ENCODE measurements at regions not wholly inside any gene's neighbourhood (a gene's known extent, or its start where the extent isn't known, plus 50 kb on each side); places are given as distances from the start of the nearest gene placed in this dataset.

DNA sequence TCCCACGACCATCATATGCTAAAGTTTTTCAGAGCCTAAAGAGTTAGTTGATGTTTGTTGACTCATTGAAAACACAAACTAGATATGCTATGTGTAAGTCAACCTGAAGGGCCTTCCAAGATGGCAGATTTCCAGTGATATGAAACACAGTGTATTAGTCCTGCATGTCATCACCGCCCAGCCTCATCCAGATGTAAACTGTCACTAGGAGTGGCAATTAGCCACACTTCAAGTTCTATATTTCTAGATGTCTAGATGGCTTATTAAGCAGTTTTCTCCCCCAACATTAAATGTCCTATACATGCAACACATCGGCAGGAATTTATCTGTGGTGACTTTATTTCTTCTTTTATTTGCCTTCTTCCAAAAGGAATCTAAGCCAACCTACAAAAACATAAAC is 444.1 kb upstream of the SMIM21 start:
- no peaks in the 10 kb centered on the region for H3K79me2 ChIP-seq (ENCODE audit: insufficient read depth, low read length)
- TF ChIP-seq, protein P1, sequence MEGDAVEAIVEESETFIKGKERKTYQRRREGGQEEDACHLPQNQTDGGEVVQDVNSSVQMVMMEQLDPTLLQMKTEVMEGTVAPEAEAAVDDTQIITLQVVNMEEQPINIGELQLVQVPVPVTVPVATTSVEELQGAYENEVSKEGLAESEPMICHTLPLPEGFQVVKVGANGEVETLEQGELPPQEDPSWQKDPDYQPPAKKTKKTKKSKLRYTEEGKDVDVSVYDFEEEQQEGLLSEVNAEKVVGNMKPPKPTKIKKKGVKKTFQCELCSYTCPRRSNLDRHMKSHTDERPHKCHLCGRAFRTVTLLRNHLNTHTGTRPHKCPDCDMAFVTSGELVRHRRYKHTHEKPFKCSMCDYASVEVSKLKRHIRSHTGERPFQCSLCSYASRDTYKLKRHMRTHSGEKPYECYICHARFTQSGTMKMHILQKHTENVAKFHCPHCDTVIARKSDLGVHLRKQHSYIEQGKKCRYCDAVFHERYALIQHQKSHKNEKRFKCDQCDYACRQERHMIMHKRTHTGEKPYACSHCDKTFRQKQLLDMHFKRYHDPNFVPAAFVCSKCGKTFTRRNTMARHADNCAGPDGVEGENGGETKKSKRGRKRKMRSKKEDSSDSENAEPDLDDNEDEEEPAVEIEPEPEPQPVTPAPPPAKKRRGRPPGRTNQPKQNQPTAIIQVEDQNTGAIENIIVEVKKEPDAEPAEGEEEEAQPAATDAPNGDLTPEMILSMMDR (IDR thresholded peaks at IDR 0.05), result no peak
- no peaks in the 10 kb centered on the region for H3K4me1 Mint-ChIP-seq
- no peaks in the 10 kb centered on the region for H3K36me3 Mint-ChIP-seq
- H3K4me2 ChIP-seq (replicated peaks; ENCODE audit: extremely low read depth, low read length, poor library complexity, severe bottlenecking), result no peak overlapping the region
- no peak overlapping the region for H3K27ac ChIP-seq (ENCODE audit: low read depth in 1 of 2, low read length in 2 of 2)
- H3K27me3 Mint-ChIP-seq (ENCODE audit: low read depth in 3 of 3), result peaks cover 0 to 5% (median 4%) of the 10 kb centered on the region in 3 donors
- intact Hi-C loops (cut with micrococcal nuclease), result no loop called here
- no peak overlapping the region for H3K4me3 ChIP-seq (replicated peaks in 1 of 3; ENCODE audit: low read depth in 2 of 3, low read length in 3 of 3)
- H3K36me3 ChIP-seq (replicated peaks in 1 of 2; ENCODE audit: control insufficient read depth in 1 of 2, insufficient read depth in 2 of 2, low read length in 2 of 2), result no peaks in the 10 kb centered on the region
- no peaks in the 10 kb centered on the region for H3K27me3 ChIP-seq (ENCODE audit: control insufficient read depth in 2 of 2, insufficient read depth in 2 of 2, low read length in 2 of 2)
- H3K4me1 ChIP-seq (ENCODE audit: control insufficient read depth in 1 of 2, insufficient read depth in 2 of 2, low read length in 2 of 2), result no peaks in the 10 kb centered on the region
- no peak overlapping the region for H3K9ac ChIP-seq (ENCODE audit: insufficient read depth, low read length, poor library complexity, severe bottlenecking)
- no peak for DNase-seq
- H3K9me3 ChIP-seq (replicated peaks in 1 of 2; ENCODE audit: control insufficient read depth in 1 of 2, insufficient read depth in 1 of 2, low read length in 2 of 2), result no peaks in the 10 kb centered on the region
- no peak overlapping the region for H2AFZ ChIP-seq (ENCODE audit: insufficient read depth, low read depth, low read length, poor library complexity, severe bottlenecking)
- WGBS (ENCODE audit: insufficient coverage), result no CpG with 5 or more reads among the region's 3 CpGs
- no peaks in the 10 kb centered on the region for H4K20me1 ChIP-seq (ENCODE audit: insufficient read depth, low read length)
- no peak overlapping the region for H3K27ac Mint-ChIP-seq
- no peak overlapping the region for H3K4me3 Mint-ChIP-seq
- peaks cover 0 to 5% (median 2%) of the 10 kb centered on the region in 7 donors for H3K9me3 Mint-ChIP-seq

DNA sequence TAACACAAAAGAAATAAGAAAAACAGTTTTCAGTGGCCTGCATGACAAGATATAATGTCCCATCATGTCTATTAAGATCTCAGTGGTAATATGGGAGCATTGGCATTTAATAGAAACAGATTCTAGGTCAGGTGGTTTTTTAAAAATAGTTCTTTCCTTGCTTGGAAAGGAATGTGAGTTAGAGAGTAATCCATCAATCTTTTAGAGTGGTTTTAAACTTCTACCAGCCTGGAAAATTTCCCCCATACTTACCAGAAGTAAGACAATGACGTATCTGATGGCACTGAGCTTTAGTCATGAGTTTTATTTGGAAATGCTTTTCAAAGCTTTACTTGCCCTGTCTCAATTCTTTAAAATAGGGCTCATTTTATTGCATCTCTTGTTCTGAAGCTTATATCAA is 441.7 kb upstream of the SMIM21 start:
- Mint-ChIP-seq H3K4me1 (no peaks in the 10 kb centered on the region), H3K9me3 (peaks cover 0 to 5% (median 2%) of the 10 kb centered on the region in 7 donors), H3K36me3 (no peaks in the 10 kb centered on the region), H3K27me3 (ENCODE audit: low read depth in 3 of 3) (peaks cover 0 to 14% (median 4%) of the 10 kb centered on the region in 3 donors), H3K27ac (no peak overlapping the region), H3K4me3 (no peak overlapping the region)
- H3K27me3 ChIP-seq (ENCODE audit: control insufficient read depth in 2 of 2, insufficient read depth in 2 of 2, low read length in 2 of 2), result no peaks in the 10 kb centered on the region
- no peak for DNase-seq
- no peak overlapping the region for H3K27ac ChIP-seq (ENCODE audit: low read depth in 1 of 2, low read length in 2 of 2)
- H3K4me2 ChIP-seq (replicated peaks; ENCODE audit: extremely low read depth, low read length, poor library complexity, severe bottlenecking), result no peak overlapping the region
- H3K4me1 ChIP-seq (ENCODE audit: control insufficient read depth in 1 of 2, insufficient read depth in 2 of 2, low read length in 2 of 2), result no peaks in the 10 kb centered on the region
- TF ChIP-seq, protein P1 (IDR thresholded peaks at IDR 0.05), result no peak
- WGBS (ENCODE audit: insufficient coverage), result no CpG with 5 or more reads among the region's 1 CpG
- no peaks in the 10 kb centered on the region for H3K36me3 ChIP-seq (replicated peaks in 1 of 2; ENCODE audit: control insufficient read depth in 1 of 2, insufficient read depth in 2 of 2, low read length in 2 of 2)
- H3K4me3 ChIP-seq (replicated peaks in 1 of 3; ENCODE audit: low read depth in 2 of 3, low read length in 3 of 3), result no peak overlapping the region
- H4K20me1 ChIP-seq (ENCODE audit: insufficient read depth, low read length), result no peaks in the 10 kb centered on the region
- H3K79me2 ChIP-seq (ENCODE audit: insufficient read depth, low read length), result no peaks in the 10 kb centered on the region
- no peaks in the 10 kb centered on the region for H3K9me3 ChIP-seq (replicated peaks in 1 of 2; ENCODE audit: control insufficient read depth in 1 of 2, insufficient read depth in 1 of 2, low read length in 2 of 2)
- intact Hi-C loops (cut with micrococcal nuclease), result no loop called here
- H2AFZ ChIP-seq (ENCODE audit: insufficient read depth, low read depth, low read length, poor library complexity, severe bottlenecking), result no peak overlapping the region
- no peak overlapping the region for H3K9ac ChIP-seq (ENCODE audit: insufficient read depth, low read length, poor library complexity, severe bottlenecking)
